GM06990 (cell line): ENCODE measurements at regions not wholly inside any gene's neighbourhood (a gene's known extent, or its start where the extent isn't known, plus 50 kb on each side); places are given as distances from the start of the nearest gene placed in this dataset.

Experiments used
- DNase-seq: peaks from one replicate; pipeline ENCODE4 v3.0.0-alpha.2; 2011; ENCODE audit not compliant: insufficient read length; ENCODE audit errors: extremely low read depth
- H3K27me3 ChIP-seq: replicated peaks from 2 replicates; pipeline ENCODE4 v1.6.0; 2011; ENCODE audit warnings: low read length; ENCODE audit not compliant: control insufficient read depth, insufficient read depth
- H3K36me3 ChIP-seq: 2 replicates; pipeline ENCODE4 v1.5.1; 2011; ENCODE audit warnings: low read length; ENCODE audit not compliant: control insufficient read depth, insufficient read depth
- H3K4me3 ChIP-seq: replicated peaks from 2 replicates; pipeline ENCODE4 v1.5.1; 2011; ENCODE audit warnings: low read depth, mild to moderate bottlenecking, control low read depth, low read length
- CTCF ChIP-seq: IDR thresholded peaks from 2 replicates; pipeline ENCODE4 v1.5.1; 2011; ENCODE audit warnings: low read length, control low read depth, mild to moderate bottlenecking, inconsistent platforms; ENCODE audit not compliant: insufficient read depth, poor library complexity, severe bottlenecking

DNA sequence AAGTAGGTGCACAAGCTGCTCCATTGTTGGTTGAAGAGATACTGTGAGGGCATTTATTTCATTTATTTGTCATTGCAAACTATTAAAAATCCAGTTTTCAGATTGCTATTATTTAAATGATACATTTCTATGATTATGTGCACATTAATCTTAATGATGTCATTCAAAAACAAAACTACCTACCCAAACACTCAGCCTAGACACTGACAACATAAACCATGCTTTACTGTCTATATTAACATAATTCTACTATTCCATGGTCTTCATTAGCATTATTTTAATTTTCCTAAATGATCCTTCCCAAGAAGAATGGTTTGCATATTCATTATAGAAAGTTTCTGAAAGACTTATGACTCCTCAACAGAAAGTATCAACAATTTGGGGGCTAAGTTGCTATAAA, 813.0 kb upstream of the SLITRK5 start:
- TF ChIP-seq CTCF: no peak
- H3K27me3 ChIP-seq: no peaks in the 10 kb centered on the region
- H3K4me3 ChIP-seq: no peak overlapping the region
- no peak for DNase-seq
- no peaks in the 10 kb centered on the region for H3K36me3 ChIP-seq

- TF ChIP-seq CTCF: no peak
- no peaks in the 10 kb centered on the region for H3K27me3 ChIP-seq
- DNase-seq: no peak
- no peak overlapping the region for H3K4me3 ChIP-seq
- H3K36me3 ChIP-seq: no peaks in the 10 kb centered on the region
These were observed 809.0 kb upstream of the SLITRK5 start for GRCh38 chr13:86862137-86862536.

DNA sequence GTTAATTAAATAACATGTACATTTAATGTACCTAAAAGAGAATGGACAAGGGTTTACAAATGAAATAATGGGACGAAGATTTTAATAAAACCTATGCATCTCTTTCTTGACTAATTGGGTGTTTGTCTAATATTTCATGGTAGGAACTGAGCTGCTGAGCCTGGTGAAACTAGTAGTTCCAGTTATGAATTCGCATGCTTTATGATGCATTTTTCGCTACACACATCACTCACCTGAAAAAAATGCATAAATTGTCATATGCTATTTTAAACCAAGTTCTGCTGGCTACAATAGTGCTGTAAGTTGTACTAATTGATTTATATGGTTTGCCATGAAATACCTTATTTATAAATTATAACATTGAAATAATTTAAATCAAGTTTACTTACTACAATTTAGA, 806.8 kb upstream of the SLITRK5 start:
- no peak for DNase-seq
- H3K27me3 ChIP-seq: no peaks in the 10 kb centered on the region
- H3K4me3 ChIP-seq: no peak overlapping the region

GRCh38 chr13:86870444-86870843, 800.7 kb upstream of the SLITRK5 start:
- TF ChIP-seq CTCF: peak; percentile 29
- DNase-seq: no peak
- H3K4me3 ChIP-seq: no peak overlapping the region

More for the DNA sequence above, 806.8 kb upstream of the SLITRK5 start:
- TF ChIP-seq CTCF: no peak
- H3K36me3 ChIP-seq: no peaks in the 10 kb centered on the region

GRCh38 chr13:86877441-86877840, 793.7 kb upstream of the SLITRK5 start:
- H3K4me3 ChIP-seq: no peak overlapping the region
- no peak for TF ChIP-seq CTCF
- H3K27me3 ChIP-seq: no peaks in the 10 kb centered on the region
- no peak for DNase-seq
- H3K36me3 ChIP-seq: no peaks in the 10 kb centered on the region

More at GRCh38 chr13:86870444-86870843, 800.7 kb upstream of the SLITRK5 start:
- no peaks in the 10 kb centered on the region for H3K27me3 ChIP-seq
- H3K36me3 ChIP-seq: no peaks in the 10 kb centered on the region

DNA sequence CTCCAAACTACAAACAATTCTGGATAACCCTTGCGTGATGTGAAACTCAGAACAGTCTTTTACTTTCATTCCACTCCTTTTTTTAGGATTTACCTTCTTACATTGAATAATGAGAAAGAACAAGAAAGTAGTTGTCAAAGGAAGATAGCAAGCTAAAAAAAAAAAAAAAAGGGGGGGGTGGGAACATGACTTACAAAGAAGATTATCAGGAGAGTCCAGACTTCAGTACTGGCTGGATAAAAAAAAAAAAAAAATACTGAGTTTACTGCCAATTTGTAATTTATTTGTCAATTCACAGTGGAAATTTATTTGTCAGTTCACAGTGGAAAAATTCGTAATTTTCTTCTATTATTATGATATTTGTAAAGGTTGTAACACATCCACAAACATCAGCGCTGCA, 792.4 kb upstream of the SLITRK5 start:
- no peaks in the 10 kb centered on the region for H3K27me3 ChIP-seq
- no peak for DNase-seq
- no peak overlapping the region for H3K4me3 ChIP-seq
- no peaks in the 10 kb centered on the region for H3K36me3 ChIP-seq
- no peak for TF ChIP-seq CTCF
